ENCODE measurements at regions not wholly inside any gene's neighbourhood (a gene's known extent, or its start where the extent isn't known, plus 50 kb on each side); places are given as distances from the start of the nearest gene placed in this dataset.

DNA sequence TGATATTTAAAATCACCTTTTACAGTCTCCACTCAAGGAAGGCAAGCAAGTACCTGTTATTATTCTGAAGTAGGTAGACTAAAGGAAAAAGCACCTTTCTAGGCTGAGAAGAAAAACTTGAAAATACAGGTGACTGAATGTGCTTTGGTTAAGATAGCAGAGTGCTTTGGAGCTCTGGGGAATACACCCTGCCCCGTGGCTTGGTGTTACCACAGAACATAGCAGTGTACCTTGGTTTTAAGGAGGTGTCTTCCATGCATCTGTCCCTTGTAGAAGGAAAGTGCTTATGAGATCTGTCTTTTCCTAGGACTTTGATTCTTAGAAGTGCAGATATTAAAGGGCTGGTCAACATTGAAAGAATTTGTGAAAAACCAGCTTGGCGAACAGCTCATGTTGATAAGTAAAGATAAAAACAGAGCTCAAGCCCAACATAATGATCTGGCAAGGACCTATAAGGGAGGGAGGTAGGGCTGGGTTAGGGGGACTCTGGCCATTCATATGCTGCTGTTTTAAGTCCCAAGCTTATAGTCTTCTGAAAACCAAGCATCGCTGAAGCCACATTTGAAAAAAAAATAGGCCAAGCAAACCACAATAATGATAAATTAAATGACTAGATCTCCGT lies 66.8 kb downstream of the ZNF608 start:
- in situ Hi-C loops (cut with HindIII; ENCODE audit: low sequenced_read_pairs), result loop anchor here (5.0 kb wide), 1 partner anchor 33 kb away; no protein-coding TSS in a partner anchor
- no peak for DNase-seq (ENCODE audit: low read depth)
- no peak overlapping the region for H3K4me3 ChIP-seq (ENCODE audit: low read depth, low read length)
- TF ChIP-seq, protein P1, sequence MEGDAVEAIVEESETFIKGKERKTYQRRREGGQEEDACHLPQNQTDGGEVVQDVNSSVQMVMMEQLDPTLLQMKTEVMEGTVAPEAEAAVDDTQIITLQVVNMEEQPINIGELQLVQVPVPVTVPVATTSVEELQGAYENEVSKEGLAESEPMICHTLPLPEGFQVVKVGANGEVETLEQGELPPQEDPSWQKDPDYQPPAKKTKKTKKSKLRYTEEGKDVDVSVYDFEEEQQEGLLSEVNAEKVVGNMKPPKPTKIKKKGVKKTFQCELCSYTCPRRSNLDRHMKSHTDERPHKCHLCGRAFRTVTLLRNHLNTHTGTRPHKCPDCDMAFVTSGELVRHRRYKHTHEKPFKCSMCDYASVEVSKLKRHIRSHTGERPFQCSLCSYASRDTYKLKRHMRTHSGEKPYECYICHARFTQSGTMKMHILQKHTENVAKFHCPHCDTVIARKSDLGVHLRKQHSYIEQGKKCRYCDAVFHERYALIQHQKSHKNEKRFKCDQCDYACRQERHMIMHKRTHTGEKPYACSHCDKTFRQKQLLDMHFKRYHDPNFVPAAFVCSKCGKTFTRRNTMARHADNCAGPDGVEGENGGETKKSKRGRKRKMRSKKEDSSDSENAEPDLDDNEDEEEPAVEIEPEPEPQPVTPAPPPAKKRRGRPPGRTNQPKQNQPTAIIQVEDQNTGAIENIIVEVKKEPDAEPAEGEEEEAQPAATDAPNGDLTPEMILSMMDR (IDR thresholded peaks at IDR 0.05; ENCODE audit: low read depth, low read length, missing control alignments), result no peak

DNA sequence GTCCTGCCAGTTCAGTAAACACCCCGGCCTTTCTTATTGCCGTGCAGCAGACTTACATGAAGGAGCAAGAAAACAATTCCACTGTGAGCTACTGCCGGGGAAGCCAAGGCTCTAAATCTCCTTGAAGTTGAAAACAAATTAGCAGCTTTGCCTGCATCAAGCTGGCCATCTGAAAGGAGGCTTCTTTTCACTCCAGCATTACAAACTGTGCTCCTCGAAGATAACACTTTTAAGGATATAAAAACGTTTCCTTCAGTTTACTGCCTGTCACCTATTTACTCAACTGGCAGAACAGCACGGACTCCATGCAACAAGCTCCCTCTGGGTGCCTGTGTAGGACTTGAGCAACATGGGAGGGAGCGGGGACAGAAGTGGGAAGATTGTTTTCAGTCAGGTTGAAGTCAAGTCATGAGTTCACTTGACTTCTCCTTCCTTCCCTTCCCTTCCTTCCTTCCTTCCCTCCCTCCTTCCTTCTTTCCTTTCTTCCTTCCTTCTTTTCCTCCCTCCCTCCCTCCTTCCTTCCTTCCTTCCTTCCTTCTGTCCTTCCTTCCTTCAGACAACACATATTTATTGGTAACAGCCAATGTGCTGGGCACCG lies 67.4 kb downstream of the ZNF608 start:
- in situ Hi-C loops (cut with HindIII; ENCODE audit: low sequenced_read_pairs), result loop anchor here (5.0 kb wide), 1 partner anchor 33 kb away; no protein-coding TSS in a partner anchor
- no peak overlapping the region for H3K4me3 ChIP-seq (ENCODE audit: low read depth, low read length)
- TF ChIP-seq, protein P1 (IDR thresholded peaks at IDR 0.05; ENCODE audit: low read depth, low read length, missing control alignments), result no peak
- DNase-seq (ENCODE audit: low read depth), result no peak

DNA sequence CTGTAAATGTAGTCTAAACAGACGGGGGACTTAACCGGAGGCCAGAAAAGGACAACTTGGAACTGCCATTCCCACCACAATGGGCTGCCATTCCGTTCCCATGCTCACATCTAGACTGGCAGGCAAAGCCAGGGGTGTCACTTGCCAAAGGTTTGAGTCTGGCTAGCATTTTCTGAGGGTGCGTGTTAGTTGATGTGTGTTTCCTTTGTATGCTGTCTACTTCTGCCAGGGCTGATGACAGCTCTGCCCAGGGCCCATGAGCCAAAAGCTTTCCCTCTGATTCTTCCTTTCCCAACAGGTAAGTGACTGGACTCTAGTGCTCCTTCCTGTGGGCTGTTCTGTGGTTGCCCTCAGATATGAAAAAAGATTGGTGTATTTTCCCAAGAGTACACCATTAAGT lies 68.0 kb downstream of the ZNF608 start:
- in situ Hi-C loops (cut with HindIII; ENCODE audit: low sequenced_read_pairs), result loop anchor here (5.0 kb wide), 1 partner anchor 34 kb away; no protein-coding TSS in a partner anchor
- DNase-seq (ENCODE audit: low read depth), result no peak
- no peak overlapping the region for H3K4me3 ChIP-seq (ENCODE audit: low read depth, low read length)
- TF ChIP-seq, protein P1 (IDR thresholded peaks at IDR 0.05; ENCODE audit: low read depth, low read length, missing control alignments), result no peak

DNA sequence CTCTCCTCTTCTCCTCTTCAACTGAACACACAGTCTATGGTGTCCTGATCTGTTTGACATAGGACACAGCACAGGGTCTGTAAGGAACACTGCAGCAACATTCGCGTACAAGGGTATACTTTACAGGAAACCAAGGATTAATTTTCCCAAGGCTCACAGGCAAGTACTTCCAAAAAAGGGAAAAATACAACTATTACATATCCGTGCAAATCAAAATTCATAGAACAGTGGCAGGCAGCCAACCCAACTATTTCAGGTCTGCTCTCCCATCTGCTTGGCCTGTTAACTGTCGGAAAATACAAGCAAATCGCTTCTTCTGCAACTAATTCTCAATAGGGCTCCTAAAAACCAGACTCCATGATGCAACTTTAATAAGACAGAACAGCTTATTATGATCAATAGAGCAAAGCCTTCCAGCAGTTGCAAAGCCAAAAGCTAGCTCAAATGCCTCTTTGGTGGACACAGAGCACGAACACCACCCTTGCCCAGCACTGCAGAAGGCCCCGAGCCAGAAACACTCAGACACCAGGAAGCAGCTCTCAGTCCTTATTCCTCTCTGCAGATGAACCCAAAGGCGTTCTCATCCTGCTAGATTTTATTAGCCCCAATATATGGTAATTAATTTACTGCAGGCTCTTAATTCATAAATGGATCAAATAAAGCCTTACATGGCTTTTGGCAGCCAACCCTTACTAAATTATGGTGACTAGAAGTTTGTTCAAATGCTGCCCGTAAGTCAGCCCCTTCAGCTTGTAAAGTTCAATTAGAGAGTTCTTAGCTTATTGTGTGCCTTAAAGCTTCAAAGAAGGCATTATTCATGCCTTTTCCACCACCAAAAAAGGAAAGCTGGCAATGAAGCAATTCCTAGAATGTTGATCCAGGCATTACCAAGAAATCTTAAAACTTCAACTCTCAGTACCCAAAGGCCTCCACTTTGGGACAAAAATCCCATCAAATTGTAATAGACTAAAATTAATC lies 68.8 kb downstream of the ZNF608 start:
- TF ChIP-seq, protein P1 (IDR thresholded peaks at IDR 0.05; ENCODE audit: low read depth, low read length, missing control alignments), result no peak
- DNase-seq (ENCODE audit: low read depth), result no peak
- no peak overlapping the region for H3K4me3 ChIP-seq (ENCODE audit: low read depth, low read length)
- in situ Hi-C loops (cut with HindIII; ENCODE audit: low sequenced_read_pairs), result loop anchor here (5.0 kb wide), 1 partner anchor 35 kb away; no protein-coding TSS in a partner anchor

DNA sequence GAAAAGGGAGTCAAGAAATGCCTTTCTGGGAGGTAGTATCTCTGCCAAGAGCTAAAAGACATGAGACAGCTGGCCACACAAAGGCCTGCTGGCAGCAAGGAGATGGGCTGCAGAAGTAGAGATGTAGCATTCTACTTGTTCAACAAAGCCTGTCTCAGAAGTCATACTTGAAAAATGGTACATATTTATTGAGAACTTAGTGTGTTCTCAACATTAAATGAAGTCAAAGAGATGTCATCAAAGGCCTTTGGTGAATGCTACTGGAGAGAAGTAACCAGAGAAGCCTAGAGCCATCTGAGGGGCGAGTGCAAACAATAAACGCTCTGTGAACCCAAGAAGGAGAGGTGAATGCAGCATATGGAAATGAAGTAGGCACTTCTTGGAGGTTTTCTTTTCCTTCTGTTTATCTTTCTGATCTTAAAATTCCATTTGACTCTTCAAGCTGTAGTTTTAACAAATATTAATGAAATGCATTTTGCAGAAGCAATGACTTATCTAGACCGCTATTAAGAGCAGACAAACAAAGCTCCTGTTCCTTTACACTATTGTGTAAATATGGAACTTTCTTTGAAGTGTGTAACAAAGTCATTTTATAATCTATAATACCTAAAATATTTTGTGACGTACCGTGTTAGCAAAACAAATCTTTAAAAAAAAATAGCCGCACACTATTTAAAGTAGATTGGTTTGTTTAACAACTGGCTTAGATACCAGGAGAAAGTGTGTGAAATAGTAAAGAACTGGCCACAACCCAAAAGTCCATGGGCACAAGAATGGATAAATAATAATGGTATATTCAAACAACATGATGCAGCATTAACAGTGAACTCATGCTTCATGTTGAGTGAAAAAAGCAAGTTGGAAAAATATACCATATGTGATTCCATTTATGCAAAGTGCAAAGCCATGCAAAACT lies 70.2 kb downstream of the ZNF608 start:
- no peak for DNase-seq (ENCODE audit: low read depth)
- TF ChIP-seq, protein P1 (IDR thresholded peaks at IDR 0.05; ENCODE audit: low read depth, low read length, missing control alignments), result no peak
- in situ Hi-C loops (cut with HindIII; ENCODE audit: low sequenced_read_pairs), result loop anchor here (5.0 kb wide), 1 partner anchor 36 kb away; no protein-coding TSS in a partner anchor
- H3K4me3 ChIP-seq (ENCODE audit: low read depth, low read length), result no peak overlapping the region
